ENCODE measurements at regions not wholly inside any gene's neighbourhood (a gene's known extent, or its start where the extent isn't known, plus 50 kb on each side); places are given as distances from the start of the nearest gene placed in this dataset.

GRCh38 chr5:166166071-166166470, 2125.4 kb upstream of the WWC1 start:
- WGBS (ENCODE audit: low lambda C conversion rate, missing lambda C conversion rate), result 58% methylated on average over 5 of the region's 5 CpGs
- no peaks in the 10 kb centered on the region for H3K27me3 ChIP-seq

GRCh38 chr5:166172597-166172996, 2118.8 kb upstream of the WWC1 start:
- TF ChIP-seq EZH2 (IDR thresholded peaks at IDR 0.05; ENCODE audit: borderline replicate concordance) (no peak), EZH2phosphoT487 (IDR thresholded peaks at IDR 0.05; ENCODE audit: low read depth, severe bottlenecking, unreplicated experiment) (no peak), CTCF (IDR thresholded peaks at IDR 0.05; ENCODE audit: poor library complexity) (no peak)
- no peak for DNase-seq (ENCODE audit: low spot score)
- Histone ChIP-seq H3K79me2 (no peaks in the 10 kb centered on the region), H3K9me2 (replicated peaks; ENCODE audit: insufficient read depth) (no peaks in the 10 kb centered on the region), H3K4me1 (ENCODE audit: insufficient read depth) (no peaks in the 10 kb centered on the region), H3K9me3 (ENCODE audit: low read depth) (no peaks in the 10 kb centered on the region), H3K36me3 (replicated peaks; ENCODE audit: insufficient read depth, low read depth) (no peaks in the 10 kb centered on the region), H3K27me3 (no peaks in the 10 kb centered on the region), H3K4me3 (no peak overlapping the region), H3K4me2 (no peak overlapping the region), H3K27ac (no peak overlapping the region), H4K20me1 (ENCODE audit: insufficient read depth, poor library complexity, severe bottlenecking) (no peaks in the 10 kb centered on the region), H2AFZ (no peak overlapping the region)
- WGBS (ENCODE audit: low lambda C conversion rate, missing lambda C conversion rate), result 79% methylated on average over 4 of the region's 4 CpGs

More at GRCh38 chr5:166166071-166166470, 2125.4 kb upstream of the WWC1 start:
- no peak for DNase-seq (ENCODE audit: low spot score)
- Histone ChIP-seq H3K4me1 (ENCODE audit: insufficient read depth) (no peaks in the 10 kb centered on the region), H4K20me1 (ENCODE audit: insufficient read depth, poor library complexity, severe bottlenecking) (no peaks in the 10 kb centered on the region), H3K9me2 (replicated peaks; ENCODE audit: insufficient read depth) (no peaks in the 10 kb centered on the region), H3K36me3 (replicated peaks; ENCODE audit: insufficient read depth, low read depth) (no peaks in the 10 kb centered on the region), H3K79me2 (no peaks in the 10 kb centered on the region), H3K4me2 (no peak overlapping the region), H3K9me3 (ENCODE audit: low read depth) (no peaks in the 10 kb centered on the region), H3K27ac (no peak overlapping the region), H3K4me3 (no peak overlapping the region), H2AFZ (no peak overlapping the region)
- TF ChIP-seq EZH2 (IDR thresholded peaks at IDR 0.05; ENCODE audit: borderline replicate concordance) (no peak), EZH2phosphoT487 (IDR thresholded peaks at IDR 0.05; ENCODE audit: low read depth, severe bottlenecking, unreplicated experiment) (no peak), CTCF (IDR thresholded peaks at IDR 0.05; ENCODE audit: poor library complexity) (no peak)

- no peak overlapping the region for H3K4me3 ChIP-seq
- no peaks in the 10 kb centered on the region for H3K9me3 ChIP-seq (ENCODE audit: low read depth)
- no peaks in the 10 kb centered on the region for H3K4me1 ChIP-seq (ENCODE audit: insufficient read depth)
- no peaks in the 10 kb centered on the region for H4K20me1 ChIP-seq (ENCODE audit: insufficient read depth, poor library complexity, severe bottlenecking)
- H2AFZ ChIP-seq, result no peak overlapping the region
- no peak overlapping the region for H3K27ac ChIP-seq
- no peak for DNase-seq (ENCODE audit: low spot score)
- TF ChIP-seq EZH2phosphoT487 (IDR thresholded peaks at IDR 0.05; ENCODE audit: low read depth, severe bottlenecking, unreplicated experiment) (no peak), EZH2 (IDR thresholded peaks at IDR 0.05; ENCODE audit: borderline replicate concordance) (no peak)
- no peaks in the 10 kb centered on the region for H3K79me2 ChIP-seq
- 72% methylated on average over 8 of the region's 8 CpGs for WGBS (ENCODE audit: low lambda C conversion rate, missing lambda C conversion rate)
- no peaks in the 10 kb centered on the region for H3K36me3 ChIP-seq (replicated peaks; ENCODE audit: insufficient read depth, low read depth)
- H3K4me2 ChIP-seq, result no peak overlapping the region
- H3K9me2 ChIP-seq (replicated peaks; ENCODE audit: insufficient read depth), result no peaks in the 10 kb centered on the region
- no peaks in the 10 kb centered on the region for H3K27me3 ChIP-seq
These were observed 2112.9 kb upstream of the WWC1 start for GRCh38 chr5:166178411-166179080.

GRCh38 chr5:166185185-166185584, 2106.3 kb upstream of the WWC1 start:
- TF ChIP-seq EZH2 (IDR thresholded peaks at IDR 0.05; ENCODE audit: borderline replicate concordance), result no peak
- TF ChIP-seq CTCF (IDR thresholded peaks at IDR 0.05; ENCODE audit: poor library complexity), result no peak
- TF ChIP-seq EZH2phosphoT487 (IDR thresholded peaks at IDR 0.05; ENCODE audit: low read depth, severe bottlenecking, unreplicated experiment), result no peak
- Histone ChIP-seq H3K9me2 (replicated peaks; ENCODE audit: insufficient read depth) (no peaks in the 10 kb centered on the region), H4K20me1 (ENCODE audit: insufficient read depth, poor library complexity, severe bottlenecking) (no peaks in the 10 kb centered on the region), H3K4me3 (no peak overlapping the region), H3K79me2 (no peaks in the 10 kb centered on the region), H3K36me3 (replicated peaks; ENCODE audit: insufficient read depth, low read depth) (no peaks in the 10 kb centered on the region), H2AFZ (no peak overlapping the region), H3K27me3 (no peaks in the 10 kb centered on the region), H3K27ac (no peak overlapping the region), H3K4me1 (ENCODE audit: insufficient read depth) (peaks cover 9% of the 10 kb centered on the region), H3K4me2 (no peak overlapping the region), H3K9me3 (ENCODE audit: low read depth) (no peaks in the 10 kb centered on the region)
- DNase-seq (ENCODE audit: low spot score), result no peak
- 91% methylated on average over 10 of the region's 10 CpGs for WGBS (ENCODE audit: low lambda C conversion rate, missing lambda C conversion rate)

Data from hepatocyte (in vitro differentiated cells).